Stimulated activated memory B cell treated with anti-CD40 and anti-IgM and Interleukin-4, amounts not matched to agents 10 μg/mL and 1 μg/mL and 100 μg/mL, for 72 hours (primary cell): ENCODE measurements at regions not wholly inside any gene's neighbourhood (a gene's known extent, or its start where the extent isn't known, plus 50 kb on each side); places are given as distances from the start of the nearest gene placed in this dataset.

Experiments
- ATAC-seq: fragments of 150-1000 bp; cut with Tn5 transposase; 2 replicates; pipeline ENCODE4 v1.10.0; 2021
- H3K27ac Mint-ChIP-seq: one replicate; pipeline ENCODE4 v1.8.0; 2022; ENCODE audit warnings: mild to moderate bottlenecking, mixed read lengths
- H3K27me3 Mint-ChIP-seq: one replicate; pipeline ENCODE4 v1.8.0; 2022; ENCODE audit warnings: mixed read lengths
- H3K36me3 Mint-ChIP-seq: one replicate; pipeline ENCODE4 v1.8.0; 2022; ENCODE audit warnings: mixed read lengths
- H3K4me1 Mint-ChIP-seq: one replicate; pipeline ENCODE4 v1.8.0; 2022; ENCODE audit warnings: mixed read lengths
- H3K4me3 Mint-ChIP-seq: one replicate; pipeline ENCODE4 v1.8.0; 2022; ENCODE audit warnings: mild to moderate bottlenecking, moderate library complexity, mixed read lengths
- H3K9me3 Mint-ChIP-seq: one replicate; pipeline ENCODE4 v1.8.0; 2022; ENCODE audit warnings: mixed read lengths

- H3K4me1 Mint-ChIP-seq = no peaks in the 10 kb centered on the region
- H3K36me3 Mint-ChIP-seq = no peaks in the 10 kb centered on the region
- H3K9me3 Mint-ChIP-seq = peaks cover 3% of the 10 kb centered on the region
- H3K4me3 Mint-ChIP-seq = no peak overlapping the region
- ATAC-seq = no peak
- peaks cover 5% of the 10 kb centered on the region for H3K27me3 Mint-ChIP-seq
- H3K27ac Mint-ChIP-seq = no peak overlapping the region
Measured at GRCh38 chr4:105088110-105088879, 58.4 kb upstream of the TET2 start.

- Mint-ChIP-seq H3K36me3 (no peaks in the 10 kb centered on the region), H3K27ac (no peak overlapping the region), H3K4me3 (no peak overlapping the region), H3K4me1 (no peaks in the 10 kb centered on the region), H3K9me3 (peaks cover 9% of the 10 kb centered on the region), H3K27me3 (no peaks in the 10 kb centered on the region)
- ATAC-seq = no peak
Measured at GRCh38 chr4:105092356-105092755, 54.3 kb upstream of the TET2 start.

DNA sequence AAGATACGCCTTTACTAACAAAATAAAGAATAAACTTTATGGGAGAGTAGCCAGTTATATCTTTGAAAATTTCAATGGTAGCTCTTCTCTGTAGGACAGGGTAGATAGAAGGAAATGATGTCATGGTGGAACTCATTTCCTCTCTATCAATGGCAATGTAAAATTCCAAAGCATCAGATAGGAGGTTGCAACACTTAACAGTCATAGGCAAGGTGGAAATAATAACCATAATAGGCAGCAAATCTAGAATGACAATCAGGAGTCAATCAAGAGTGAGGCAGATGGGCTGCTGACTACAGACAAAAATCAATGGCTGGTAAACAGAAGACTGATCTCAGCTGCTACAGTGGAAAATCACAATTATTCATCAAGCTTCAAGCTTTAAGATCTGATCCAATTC, 53.9 kb upstream of the TET2 start:
- no peak for ATAC-seq
- no peaks in the 10 kb centered on the region for H3K27me3 Mint-ChIP-seq
- H3K4me1 Mint-ChIP-seq = no peaks in the 10 kb centered on the region
- no peak overlapping the region for H3K4me3 Mint-ChIP-seq
- H3K27ac Mint-ChIP-seq = no peak overlapping the region
- no peaks in the 10 kb centered on the region for H3K36me3 Mint-ChIP-seq
- peaks cover 9% of the 10 kb centered on the region for H3K9me3 Mint-ChIP-seq

DNA sequence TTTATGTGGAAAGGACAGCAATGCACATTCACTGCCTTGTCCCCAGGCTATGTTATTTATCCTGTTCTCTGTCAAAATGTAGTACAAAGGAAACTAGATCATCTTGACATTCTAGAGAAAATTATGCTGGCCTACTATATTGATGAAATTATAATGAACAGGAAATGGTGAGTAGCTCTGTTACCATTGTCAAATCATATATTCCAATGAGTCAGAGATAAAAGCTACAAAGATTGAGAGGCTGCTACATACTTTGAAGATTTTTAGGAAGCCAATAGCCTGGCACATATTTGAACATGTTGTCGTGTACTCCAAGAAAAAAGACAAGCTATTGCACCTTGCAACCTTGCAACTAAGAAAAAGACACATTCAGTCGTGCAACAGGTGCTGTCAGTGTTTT, 52.7 kb upstream of the TET2 start:
- Mint-ChIP-seq H3K9me3 (peaks cover 12% of the 10 kb centered on the region), H3K27ac (no peak overlapping the region), H3K4me1 (no peaks in the 10 kb centered on the region), H3K27me3 (no peaks in the 10 kb centered on the region), H3K4me3 (no peak overlapping the region), H3K36me3 (no peaks in the 10 kb centered on the region)
- no peak for ATAC-seq
